ENCODE measurements at regions not wholly inside any gene's neighbourhood (a gene's known extent, or its start where the extent isn't known, plus 50 kb on each side); places are given as distances from the start of the nearest gene placed in this dataset.

- TF ChIP-seq EZH2phosphoT487 (IDR thresholded peaks at IDR 0.05; ENCODE audit: low read length) (no peak), EZH2 (optimal IDR thresholded peaks at IDR 0.05; ENCODE audit: low read depth, low read length) (no peak), CTCF (IDR thresholded peaks at IDR 0.05; ENCODE audit: low read length) (no peak)
These were observed 313.0 kb upstream of the PRKD1 start for GRCh38 chr14:30240685-30241084.

GRCh38 chr14:30242744-30243143 is 315.1 kb upstream of the PRKD1 start:
- H3K4me3 ChIP-seq (ENCODE audit: low read length), result no peak overlapping the region
- no peaks in the 10 kb centered on the region for H3K27me3 ChIP-seq (replicated peaks; ENCODE audit: insufficient read depth, low read length)
- H3K4me2 ChIP-seq (ENCODE audit: low read depth, low read length), result no peak overlapping the region
- H3K9me3 ChIP-seq (replicated peaks; ENCODE audit: insufficient read depth, low read length), result no peaks in the 10 kb centered on the region
- no peaks in the 10 kb centered on the region for H3K79me2 ChIP-seq (ENCODE audit: low read length)
- H3K36me3 ChIP-seq (replicated peaks; ENCODE audit: insufficient read depth, low read length), result no peaks in the 10 kb centered on the region
- DNase-seq, result no peak
- no peaks in the 10 kb centered on the region for H4K20me1 ChIP-seq (ENCODE audit: insufficient read depth, low read length)
- no peaks in the 10 kb centered on the region for H3K4me1 ChIP-seq (ENCODE audit: low read length)
- H3F3A ChIP-seq (ENCODE audit: insufficient read depth, low read length), result no peaks in the 10 kb centered on the region
- TF ChIP-seq EZH2phosphoT487 (IDR thresholded peaks at IDR 0.05; ENCODE audit: low read length), result no peak
- no peak for TF ChIP-seq CTCF (IDR thresholded peaks at IDR 0.05; ENCODE audit: low read length)
- no peak for TF ChIP-seq EZH2 (optimal IDR thresholded peaks at IDR 0.05; ENCODE audit: low read depth, low read length)
- no peaks in the 10 kb centered on the region for H3K9me2 ChIP-seq (replicated peaks; ENCODE audit: insufficient read depth, low read length)
- no peak overlapping the region for H3K27ac ChIP-seq (ENCODE audit: low read length)
- H3K9ac ChIP-seq (ENCODE audit: low read length), result no peak overlapping the region
- H2AFZ ChIP-seq (ENCODE audit: low read length), result no peak overlapping the region

More at GRCh38 chr14:30240685-30241084, 313.0 kb upstream of the PRKD1 start:
- no peaks in the 10 kb centered on the region for H3K4me1 ChIP-seq (ENCODE audit: low read length)
- no peak overlapping the region for H2AFZ ChIP-seq (ENCODE audit: low read length)
- no peaks in the 10 kb centered on the region for H3F3A ChIP-seq (ENCODE audit: insufficient read depth, low read length)
- no peak for DNase-seq
- no peak overlapping the region for H3K4me3 ChIP-seq (ENCODE audit: low read length)
- H3K79me2 ChIP-seq (ENCODE audit: low read length), result no peaks in the 10 kb centered on the region
- no peak overlapping the region for H3K27ac ChIP-seq (ENCODE audit: low read length)
- no peaks in the 10 kb centered on the region for H4K20me1 ChIP-seq (ENCODE audit: insufficient read depth, low read length)
- no peak overlapping the region for H3K4me2 ChIP-seq (ENCODE audit: low read depth, low read length)
- no peaks in the 10 kb centered on the region for H3K27me3 ChIP-seq (replicated peaks; ENCODE audit: insufficient read depth, low read length)
- no peaks in the 10 kb centered on the region for H3K36me3 ChIP-seq (replicated peaks; ENCODE audit: insufficient read depth, low read length)
- H3K9ac ChIP-seq (ENCODE audit: low read length), result no peak overlapping the region
- H3K9me3 ChIP-seq (replicated peaks; ENCODE audit: insufficient read depth, low read length), result no peaks in the 10 kb centered on the region
- H3K9me2 ChIP-seq (replicated peaks; ENCODE audit: insufficient read depth, low read length), result no peaks in the 10 kb centered on the region

GRCh38 chr14:30243207-30243606 is 315.6 kb upstream of the PRKD1 start:
- DNase-seq, result no peak
- Histone ChIP-seq H3K4me2 (ENCODE audit: low read depth, low read length) (no peak overlapping the region), H4K20me1 (ENCODE audit: insufficient read depth, low read length) (no peaks in the 10 kb centered on the region), H3F3A (ENCODE audit: insufficient read depth, low read length) (no peaks in the 10 kb centered on the region), H3K9ac (ENCODE audit: low read length) (no peak overlapping the region), H2AFZ (ENCODE audit: low read length) (no peak overlapping the region), H3K79me2 (ENCODE audit: low read length) (no peaks in the 10 kb centered on the region), H3K36me3 (replicated peaks; ENCODE audit: insufficient read depth, low read length) (no peaks in the 10 kb centered on the region), H3K27me3 (replicated peaks; ENCODE audit: insufficient read depth, low read length) (no peaks in the 10 kb centered on the region), H3K4me1 (ENCODE audit: low read length) (no peaks in the 10 kb centered on the region), H3K9me2 (replicated peaks; ENCODE audit: insufficient read depth, low read length) (no peaks in the 10 kb centered on the region), H3K4me3 (ENCODE audit: low read length) (no peak overlapping the region), H3K9me3 (replicated peaks; ENCODE audit: insufficient read depth, low read length) (no peaks in the 10 kb centered on the region), H3K27ac (ENCODE audit: low read length) (no peak overlapping the region)
- TF ChIP-seq EZH2 (optimal IDR thresholded peaks at IDR 0.05; ENCODE audit: low read depth, low read length) (no peak), EZH2phosphoT487 (IDR thresholded peaks at IDR 0.05; ENCODE audit: low read length) (no peak), CTCF (IDR thresholded peaks at IDR 0.05; ENCODE audit: low read length) (no peak)
